Esophagus (tissue), 2 donors: ENCODE measurements at regions not wholly inside any gene's neighbourhood (a gene's known extent, or its start where the extent isn't known, plus 50 kb on each side); places are given as distances from the start of the nearest gene placed in this dataset.

ENCODE experiments used
- H3K27ac ChIP-seq, 2 donors: one replicate each; pipeline ENCODE4 v1.5.1; 2013; ENCODE audit warnings: low read depth in 2 of 2, mild to moderate bottlenecking in 2 of 2, inconsistent platforms in 1 of 2, low read length in 1 of 2, moderate library complexity in 1 of 2
- H3K27me3 ChIP-seq, 2 donors: one replicate each; pipeline ENCODE4 v1.6.1; 2013; ENCODE audit warnings: low read length in 2 of 2, control low read depth in 1 of 2, mild to moderate bottlenecking in 1 of 2; ENCODE audit not compliant: insufficient read depth in 2 of 2, control insufficient read depth in 1 of 2
- H3K36me3 ChIP-seq, 2 donors: one replicate each; pipeline ENCODE4 v1.6.1; 2013; ENCODE audit warnings: low read length in 1 of 2; ENCODE audit not compliant: control insufficient read depth in 2 of 2, insufficient read depth in 2 of 2
- H3K4me1 ChIP-seq, 2 donors: one replicate each; pipeline ENCODE4 v1.6.1; 2013; ENCODE audit warnings: low read length in 1 of 2; ENCODE audit not compliant: control insufficient read depth in 2 of 2, insufficient read depth in 2 of 2
- H3K4me3 ChIP-seq, 2 donors: one replicate each; pipeline ENCODE4 v1.5.1; 2013; ENCODE audit warnings: low read length in 2 of 2, mild to moderate bottlenecking in 2 of 2, low read depth in 1 of 2, moderate library complexity in 1 of 2
- H3K9me3 ChIP-seq, 2 donors: one replicate each; pipeline ENCODE4 v1.6.1; 2013; ENCODE audit warnings: mild to moderate bottlenecking in 2 of 2, low read depth in 1 of 2, low read length in 1 of 2, moderate library complexity in 1 of 2; ENCODE audit not compliant: control insufficient read depth in 2 of 2, insufficient read depth in 1 of 2
- WGBS, 2 donors: extraction: QIAGEN DNeasy Blood & Tissue Kit; methylation state at CpG; one replicate each; pipeline ENCODE4 v1.1.7; 2013; 5-methylcytosine and 5-hydroxymethylcytosine counted together
- donor health status: healthy with polysubstance abuse.
- donor health status: Bipolar disorder and iron deficiency.

- no peaks in the 10 kb centered on the region for H3K36me3 ChIP-seq
- no peaks in the 10 kb centered on the region for H3K4me1 ChIP-seq
- 81% methylated on average over 3 of the region's 3 CpGs for WGBS, 2 donors
- no peak overlapping the region for H3K4me3 ChIP-seq
- no peak overlapping the region for H3K27ac ChIP-seq
- H3K27me3 ChIP-seq = peaks cover 0 to 3% of the 10 kb centered on the region in 2 donors
- no peaks in the 10 kb centered on the region for H3K9me3 ChIP-seq
Observed at GRCh38 chr21:35335951-35336446, 286.9 kb upstream of the RUNX1 start.

GRCh38 chr21:35333831-35334618 lies 284.9 kb upstream of the RUNX1 start:
- Histone ChIP-seq H3K4me1 (no peaks in the 10 kb centered on the region), H3K4me3 (no peak overlapping the region), H3K9me3 (no peaks in the 10 kb centered on the region), H3K27me3 (peaks cover 0 to 3% of the 10 kb centered on the region in 2 donors), H3K27ac (no peak overlapping the region), H3K36me3 (no peaks in the 10 kb centered on the region)
- WGBS, 2 donors = 82 to 86% methylated on average over 9 of the region's 9 CpGs

GRCh38 chr21:35332841-35333426 lies 283.8 kb upstream of the RUNX1 start:
- H3K27ac ChIP-seq = no peak overlapping the region

GRCh38 chr21:35329940-35330660 lies 281.0 kb upstream of the RUNX1 start:
- no peak overlapping the region for H3K27ac ChIP-seq
- H3K4me1 ChIP-seq = no peaks in the 10 kb centered on the region
- H3K36me3 ChIP-seq = no peaks in the 10 kb centered on the region
- H3K9me3 ChIP-seq = no peaks in the 10 kb centered on the region
- peaks cover 0 to 3% of the 10 kb centered on the region in 2 donors for H3K27me3 ChIP-seq
- 77 to 80% methylated on average over 4 of the region's 4 CpGs for WGBS, 2 donors
- no peak overlapping the region for H3K4me3 ChIP-seq

More at GRCh38 chr21:35332841-35333426, 283.8 kb upstream of the RUNX1 start:
- no peak overlapping the region for H3K4me3 ChIP-seq
- no peaks in the 10 kb centered on the region for H3K9me3 ChIP-seq
- 78 to 80% methylated on average over 5 of the region's 5 CpGs for WGBS, 2 donors
- peaks cover 0 to 3% of the 10 kb centered on the region in 2 donors for H3K27me3 ChIP-seq
- no peaks in the 10 kb centered on the region for H3K4me1 ChIP-seq
- no peaks in the 10 kb centered on the region for H3K36me3 ChIP-seq

- H3K36me3 ChIP-seq = no peaks in the 10 kb centered on the region
- H3K27me3 ChIP-seq = peaks cover 0 to 3% of the 10 kb centered on the region in 2 donors
Observed at GRCh38 chr21:35328856-35329455, 279.9 kb upstream of the RUNX1 start.

GRCh38 chr21:35326677-35327076 lies 277.6 kb upstream of the RUNX1 start:
- no peaks in the 10 kb centered on the region for H3K27me3 ChIP-seq
- H3K27ac ChIP-seq = no peak overlapping the region
- H3K4me3 ChIP-seq = no peak overlapping the region
- no peaks in the 10 kb centered on the region for H3K36me3 ChIP-seq
- no peaks in the 10 kb centered on the region for H3K9me3 ChIP-seq
- H3K4me1 ChIP-seq = no peaks in the 10 kb centered on the region
- WGBS, 2 donors = 64 to 77% methylated on average over 2 of the region's 2 CpGs

More at GRCh38 chr21:35328856-35329455, 279.9 kb upstream of the RUNX1 start:
- Histone ChIP-seq H3K4me1 (no peaks in the 10 kb centered on the region), H3K27ac (no peak overlapping the region), H3K9me3 (no peaks in the 10 kb centered on the region), H3K4me3 (no peak overlapping the region)
- 71 to 75% methylated on average over 6 of the region's 6 CpGs for WGBS, 2 donors

- Histone ChIP-seq H3K27ac (no peak overlapping the region), H3K4me1 (no peaks in the 10 kb centered on the region), H3K9me3 (no peaks in the 10 kb centered on the region), H3K36me3 (no peaks in the 10 kb centered on the region), H3K4me3 (no peak overlapping the region), H3K27me3 (no peaks in the 10 kb centered on the region)
- WGBS, 2 donors = 60 to 74% methylated on average over 2 of the region's 2 CpGs
Observed at GRCh38 chr21:35325953-35326352, 276.9 kb upstream of the RUNX1 start.

- Histone ChIP-seq H3K4me1 (no peaks in the 10 kb centered on the region), H3K36me3 (no peaks in the 10 kb centered on the region), H3K27ac (no peak overlapping the region), H3K27me3 (no peaks in the 10 kb centered on the region), H3K4me3 (no peak overlapping the region), H3K9me3 (no peaks in the 10 kb centered on the region)
- 74% methylated on average over 14 of the region's 14 CpGs for WGBS, 2 donors
Observed at GRCh38 chr21:35324372-35325220, 275.5 kb upstream of the RUNX1 start.

GRCh38 chr21:35323947-35324346 lies 274.8 kb upstream of the RUNX1 start:
- Histone ChIP-seq H3K4me3 (no peak overlapping the region), H3K9me3 (no peaks in the 10 kb centered on the region), H3K36me3 (no peaks in the 10 kb centered on the region), H3K4me1 (no peaks in the 10 kb centered on the region), H3K27me3 (no peaks in the 10 kb centered on the region), H3K27ac (no peak overlapping the region)
- 65 to 68% methylated on average over 9 of the region's 9 CpGs for WGBS, 2 donors
